ENCODE measurements at regions not wholly inside any gene's neighbourhood (a gene's known extent, or its start where the extent isn't known, plus 50 kb on each side); places are given as distances from the start of the nearest gene placed in this dataset.

- Histone ChIP-seq H3K4me2 (ENCODE audit: low read length) (no peak overlapping the region), H3K9me3 (ENCODE audit: control insufficient read depth in 1 of 2, insufficient read depth in 1 of 2, low read depth in 1 of 2, low read length in 2 of 2) (no peaks in the 10 kb centered on the region), H2AFZ (ENCODE audit: low read depth, low read length, poor library complexity, severe bottlenecking) (no peak overlapping the region), H3K4me3 (replicated peaks in 1 of 2; ENCODE audit: low read depth in 1 of 2, low read length in 2 of 2) (no peak overlapping the region), H3K79me2 (ENCODE audit: insufficient read depth, low read length) (no peaks in the 10 kb centered on the region), H3K4me1 (ENCODE audit: control insufficient read depth in 1 of 2, insufficient read depth in 2 of 2, low read length in 2 of 2) (no peaks in the 10 kb centered on the region), H3K9me2 (ENCODE audit: insufficient read depth) (no peaks in the 10 kb centered on the region), H4K20me1 (ENCODE audit: insufficient read depth) (no peaks in the 10 kb centered on the region; the same call in 1 of the 2 replicates), H3K27me3 (ENCODE audit: insufficient read depth, low read length) (peaks cover 45% of the 10 kb centered on the region), H3K9ac (ENCODE audit: low read length) (no peak overlapping the region), H3K36me3 (ENCODE audit: control insufficient read depth in 1 of 2, insufficient read depth in 2 of 2, low read length in 2 of 2) (no peaks in the 10 kb centered on the region), H3K27ac (ENCODE audit: low read depth, low read length) (no peak overlapping the region)
- ATAC-seq = no peak
- CTCF ChIA-PET = no interaction called here
- RAD21 ChIA-PET (ENCODE audit: low non-redundant PET in 1 of 2, low total read pairs in 2 of 2, uncharacterized antibody in 2 of 2, unreplicated experiment in 2 of 2) = no interaction called here
- POLR2A ChIA-PET = no interaction called here
- no TSS peak for BruUV-seq (replicated peaks)
- intact Hi-C loops (cut with micrococcal nuclease) = no loop called here
- DNase-seq (ENCODE audit: low read depth, low spot score) = no peak
- TF ChIP-seq RAD21 (IDR thresholded peaks at IDR 0.05; ENCODE audit: low read depth) = no peak
- no peak for TF ChIP-seq ZNF274 (IDR thresholded peaks at IDR 0.05; ENCODE audit: low read depth, low read length)
- no peak for TF ChIP-seq EGR1 (IDR thresholded peaks at IDR 0.05; ENCODE audit: low read depth)
- TF ChIP-seq ZFX (IDR thresholded peaks at IDR 0.05) = no peak
- TF ChIP-seq EZH2 (IDR thresholded peaks at IDR 0.05) = no peak
- TF ChIP-seq, protein P1, sequence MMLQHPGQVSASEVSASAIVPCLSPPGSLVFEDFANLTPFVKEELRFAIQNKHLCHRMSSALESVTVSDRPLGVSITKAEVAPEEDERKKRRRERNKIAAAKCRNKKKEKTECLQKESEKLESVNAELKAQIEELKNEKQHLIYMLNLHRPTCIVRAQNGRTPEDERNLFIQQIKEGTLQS (IDR thresholded peaks at IDR 0.05) = no peak
- TF ChIP-seq ELF1 (IDR thresholded peaks at IDR 0.05; ENCODE audit: borderline replicate concordance, low read depth) = no peak
- no peak for TF ChIP-seq CEBPB (IDR thresholded peaks at IDR 0.05; ENCODE audit: low read depth)
- TF ChIP-seq POLR2A (IDR thresholded peaks at IDR 0.05; ENCODE audit: borderline replicate concordance, extremely low read depth, insufficient read depth, insufficient read length) = no peak
- TF ChIP-seq, protein P2, sequence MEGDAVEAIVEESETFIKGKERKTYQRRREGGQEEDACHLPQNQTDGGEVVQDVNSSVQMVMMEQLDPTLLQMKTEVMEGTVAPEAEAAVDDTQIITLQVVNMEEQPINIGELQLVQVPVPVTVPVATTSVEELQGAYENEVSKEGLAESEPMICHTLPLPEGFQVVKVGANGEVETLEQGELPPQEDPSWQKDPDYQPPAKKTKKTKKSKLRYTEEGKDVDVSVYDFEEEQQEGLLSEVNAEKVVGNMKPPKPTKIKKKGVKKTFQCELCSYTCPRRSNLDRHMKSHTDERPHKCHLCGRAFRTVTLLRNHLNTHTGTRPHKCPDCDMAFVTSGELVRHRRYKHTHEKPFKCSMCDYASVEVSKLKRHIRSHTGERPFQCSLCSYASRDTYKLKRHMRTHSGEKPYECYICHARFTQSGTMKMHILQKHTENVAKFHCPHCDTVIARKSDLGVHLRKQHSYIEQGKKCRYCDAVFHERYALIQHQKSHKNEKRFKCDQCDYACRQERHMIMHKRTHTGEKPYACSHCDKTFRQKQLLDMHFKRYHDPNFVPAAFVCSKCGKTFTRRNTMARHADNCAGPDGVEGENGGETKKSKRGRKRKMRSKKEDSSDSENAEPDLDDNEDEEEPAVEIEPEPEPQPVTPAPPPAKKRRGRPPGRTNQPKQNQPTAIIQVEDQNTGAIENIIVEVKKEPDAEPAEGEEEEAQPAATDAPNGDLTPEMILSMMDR (IDR thresholded peaks at IDR 0.05 in 2 of 3, conservative IDR thresholded peaks at IDR 0.05 in 1 of 3; ENCODE audit: borderline replicate concordance in 1 of 3, insufficient read depth in 1 of 3, low read depth in 2 of 3, low read length in 2 of 3) = no peak
- TF ChIP-seq SRF (IDR thresholded peaks at IDR 0.05; ENCODE audit: low read depth) = no peak
- TF ChIP-seq POLR2AphosphoS5 (IDR thresholded peaks at IDR 0.05; ENCODE audit: low read depth, low read length) = no peak
- TF ChIP-seq FOSL1 (IDR thresholded peaks at IDR 0.05; ENCODE audit: low read depth) = no peak
These were observed 151.2 kb downstream of the ANKRD60 start for GRCh38 chr20:58077282-58077681.

All from HCT116 (cell line).